ENCODE measurements at regions not wholly inside any gene's neighbourhood (a gene's known extent, or its start where the extent isn't known, plus 50 kb on each side); places are given as distances from the start of the nearest gene placed in this dataset.
"Not testable (repeated sequence)": the region's sequence is repeated elsewhere in the genome, so short reads cannot be mapped to it uniquely, and the experiment has no call there.

DNA sequence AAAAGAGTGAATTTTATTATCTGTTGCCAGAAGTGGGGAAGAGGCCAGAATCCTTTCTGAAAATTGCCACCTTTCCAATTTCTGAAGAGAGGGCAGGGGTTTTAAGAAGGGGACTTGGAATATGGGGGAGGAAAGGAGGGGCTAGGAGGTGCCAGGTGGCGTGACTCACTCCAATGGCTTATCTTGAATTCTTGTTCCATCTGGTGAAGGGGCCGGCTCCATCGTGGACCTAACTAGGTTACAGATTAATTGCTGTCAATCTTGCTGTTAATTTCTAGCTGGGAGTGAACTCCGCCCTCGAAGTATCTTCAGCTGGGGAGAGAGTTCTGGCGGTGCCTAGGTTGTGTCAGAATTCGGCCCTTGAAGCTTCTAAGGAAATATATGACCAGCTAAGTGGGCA is 138.7 kb downstream of the YTHDC2 start:
- DNase-seq: no peak

DNA sequence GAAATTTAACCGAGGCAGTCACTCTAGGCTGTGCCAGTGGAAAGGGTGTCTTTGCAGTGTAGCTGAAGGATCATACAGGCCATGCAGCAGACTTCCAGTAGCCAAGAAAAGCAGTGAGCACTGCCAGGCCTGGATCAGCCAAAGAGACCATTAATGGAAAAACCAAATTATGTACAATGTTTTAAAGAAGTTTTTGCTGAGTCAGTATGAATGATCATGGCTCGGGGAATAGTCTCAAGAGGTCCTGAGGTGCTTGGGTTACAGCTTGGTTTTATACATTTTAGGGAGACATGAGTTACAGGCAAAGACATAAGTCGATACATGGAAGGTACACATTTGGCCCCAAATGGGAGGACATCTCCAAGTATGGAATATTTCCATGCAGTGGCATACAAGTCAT is 141.3 kb downstream of the YTHDC2 start:
- DNase-seq: no peak

DNA sequence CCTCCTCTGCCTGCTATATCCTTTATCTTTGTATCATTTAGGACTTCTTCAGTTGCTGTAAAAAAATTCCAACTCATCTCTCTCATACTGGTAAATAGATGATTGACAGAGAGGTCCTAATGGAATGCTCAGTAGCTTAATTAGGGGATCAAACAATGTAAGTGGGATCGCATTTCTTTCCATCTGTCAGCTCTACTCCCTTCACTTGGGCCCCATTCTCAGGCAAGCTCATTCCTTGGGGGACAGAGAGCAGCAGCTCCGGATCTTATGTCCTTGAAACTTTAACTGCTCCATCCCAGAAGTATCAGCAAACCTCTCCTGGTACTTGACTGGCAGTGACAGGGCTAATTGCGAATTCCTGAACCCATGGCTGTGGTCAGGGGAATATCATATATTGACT is 146.7 kb downstream of the YTHDC2 start:
- no peak for DNase-seq

DNA sequence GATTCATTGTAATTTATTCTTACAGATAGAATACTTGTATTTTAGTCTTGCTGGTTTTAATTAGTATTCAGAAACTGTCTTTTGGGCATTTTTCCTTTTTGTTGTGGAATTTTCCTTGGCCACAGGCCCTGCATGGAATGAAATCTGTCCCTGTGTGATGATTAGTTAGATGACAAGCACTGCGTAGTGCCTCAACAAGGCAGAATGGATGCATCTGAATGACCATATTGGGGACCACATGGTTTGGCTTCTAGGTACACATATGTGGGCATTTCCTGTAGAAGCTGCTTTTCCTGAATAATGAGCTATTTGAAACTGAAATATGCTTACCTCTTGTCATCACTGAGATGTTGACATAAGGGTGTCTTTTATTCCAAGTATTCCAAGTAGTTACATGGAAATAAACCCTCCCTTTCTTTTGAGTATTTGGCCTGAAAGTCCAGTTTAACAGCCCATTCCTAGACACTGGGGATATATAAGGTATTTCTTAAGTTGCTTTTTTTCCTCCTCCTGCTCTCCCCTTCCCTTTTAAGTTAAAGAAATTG is 147.3 kb downstream of the YTHDC2 start:
- DNase-seq: no peak

DNA sequence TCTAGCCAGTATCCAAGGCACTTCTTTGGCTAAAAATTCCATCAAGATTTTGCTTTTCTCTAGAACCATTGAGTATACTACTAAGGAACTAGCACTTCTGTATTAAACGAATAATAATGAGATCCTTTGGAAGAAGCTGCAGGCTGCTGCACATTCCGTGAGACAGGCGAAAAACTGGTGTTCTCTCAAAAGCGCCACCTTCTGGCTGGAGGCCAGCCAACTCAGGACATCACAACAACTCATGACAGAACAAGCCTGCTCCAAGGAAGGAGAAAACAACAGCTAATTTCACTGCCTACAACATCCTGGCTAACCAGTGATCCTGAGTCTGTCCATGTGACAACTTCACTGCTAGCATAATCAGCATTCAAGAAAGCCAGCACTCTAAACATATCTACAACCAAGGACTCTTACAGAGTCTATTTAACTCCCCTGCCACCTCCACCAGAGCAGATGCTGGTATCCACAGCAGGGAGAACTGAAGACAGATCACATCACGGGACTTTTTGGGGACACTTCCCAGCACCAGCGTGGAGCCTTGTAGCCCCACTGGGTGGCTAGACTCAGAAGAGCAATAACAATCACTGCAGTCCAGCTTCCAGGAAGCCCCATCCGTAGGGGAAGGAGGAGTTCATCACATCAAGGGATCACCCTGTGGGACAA is 150.5 kb downstream of the YTHDC2 start:
- peak; percentile 62 for DNase-seq

DNA sequence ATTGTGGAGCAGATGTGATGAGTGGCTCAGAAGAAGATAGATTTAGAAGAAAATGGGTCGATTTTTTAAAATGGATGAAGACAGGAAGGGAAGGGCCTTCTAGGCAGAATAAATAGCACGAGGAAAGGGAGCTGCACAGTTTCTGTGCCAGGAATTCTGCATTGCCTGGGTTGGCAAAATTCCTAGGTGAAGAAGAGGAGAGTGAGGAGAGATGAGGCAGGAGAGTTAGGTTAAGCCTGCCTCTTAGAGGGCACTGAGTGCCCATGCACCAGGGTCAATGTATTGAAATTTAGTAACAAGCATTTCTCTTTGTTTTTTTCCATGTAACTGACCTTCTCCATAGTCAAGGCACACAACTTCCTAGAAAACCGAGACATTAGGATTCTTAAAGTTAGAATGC is 159.5 kb downstream of the YTHDC2 start:
- DNase-seq: no peak

DNA sequence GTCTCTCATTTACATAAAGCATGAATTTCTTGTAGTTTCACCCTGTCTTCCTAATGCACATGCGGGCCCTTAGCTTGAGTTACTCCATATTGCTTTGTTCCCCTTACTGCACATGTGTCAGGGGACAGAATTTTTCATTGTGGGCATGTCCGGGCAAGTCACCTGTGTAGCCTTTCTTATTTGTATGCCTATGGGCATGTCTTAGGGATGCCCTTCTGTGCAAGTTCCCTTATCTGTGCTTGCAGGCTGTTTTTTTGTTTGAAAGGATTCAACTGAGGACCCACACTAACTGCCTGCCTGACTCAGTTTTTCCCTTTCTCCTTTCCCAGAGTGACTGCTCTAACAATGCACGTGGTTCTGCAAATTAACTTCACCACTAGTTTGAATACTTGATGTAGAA is 161.7 kb downstream of the YTHDC2 start:
- peak; percentile 7 for DNase-seq

DNA sequence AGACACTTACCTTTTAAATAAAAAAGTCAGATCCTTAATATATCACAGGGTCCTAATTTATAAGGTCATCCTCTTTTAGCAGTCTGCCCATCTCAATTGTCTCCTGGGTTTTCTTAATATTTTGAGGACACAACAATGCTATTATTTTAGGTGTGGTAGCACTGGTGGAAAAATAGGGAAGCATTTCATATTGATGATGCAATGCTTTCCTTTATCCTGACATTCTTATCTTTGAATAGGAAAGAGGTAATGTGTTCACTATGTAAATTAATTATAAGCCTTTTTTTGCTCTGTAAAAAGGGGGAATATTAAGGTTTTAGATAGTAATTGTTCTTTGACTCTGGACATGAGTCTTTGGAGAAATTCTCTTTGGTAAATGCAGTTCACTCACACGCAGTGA is 164.7 kb downstream of the YTHDC2 start:
- no peak for DNase-seq

DNA sequence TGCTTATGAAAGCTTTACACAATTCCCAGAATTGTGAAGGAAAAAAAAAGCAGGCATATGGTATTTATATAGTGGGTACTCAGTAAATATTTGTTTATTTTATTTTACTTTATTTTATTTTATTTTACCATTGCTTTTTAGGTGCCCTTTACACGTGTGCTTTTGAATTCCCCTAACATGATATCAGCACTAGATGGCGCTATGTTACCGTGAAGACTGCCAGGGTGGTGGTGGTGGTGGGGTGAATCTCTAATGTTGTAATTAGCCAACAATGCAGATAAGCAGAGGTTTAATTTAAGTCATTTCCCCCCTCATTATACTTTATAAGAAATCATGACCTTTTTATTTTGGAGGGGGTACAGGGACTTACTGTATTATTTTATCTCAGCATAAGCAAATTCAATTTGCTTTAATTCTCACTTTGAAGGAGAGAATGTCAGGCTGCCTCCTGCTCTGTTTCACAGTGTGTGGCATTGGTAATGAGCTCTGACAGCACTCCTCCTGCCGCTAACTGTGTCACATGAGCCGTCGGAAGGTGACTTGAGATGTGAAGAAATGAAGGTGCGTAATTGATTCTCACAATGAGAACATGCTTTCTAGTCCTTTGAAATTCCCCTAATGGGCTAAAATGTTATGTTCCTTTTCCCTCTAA is 165.6 kb downstream of the YTHDC2 start:
- peak; percentile 74 for DNase-seq

DNA sequence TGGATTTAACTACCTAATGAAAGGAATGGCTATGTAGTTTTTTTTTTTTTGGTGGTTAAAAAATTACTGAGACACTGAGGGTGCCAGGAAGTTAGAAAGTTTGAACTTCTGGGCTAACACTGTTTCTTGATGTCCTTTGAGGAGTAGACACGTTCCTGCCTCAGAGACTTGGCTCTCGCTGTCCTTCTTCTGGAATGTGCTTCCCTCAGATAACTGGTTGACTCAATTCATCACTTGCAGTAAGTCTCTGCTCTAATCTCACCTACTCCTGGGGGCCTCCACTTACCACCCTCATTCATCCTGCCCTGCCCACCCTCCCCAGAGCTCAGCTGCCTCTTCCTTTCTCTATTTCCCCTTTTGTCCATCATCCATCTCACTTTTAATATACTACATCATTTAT is 167.0 kb downstream of the YTHDC2 start:
- no peak for DNase-seq

DNA sequence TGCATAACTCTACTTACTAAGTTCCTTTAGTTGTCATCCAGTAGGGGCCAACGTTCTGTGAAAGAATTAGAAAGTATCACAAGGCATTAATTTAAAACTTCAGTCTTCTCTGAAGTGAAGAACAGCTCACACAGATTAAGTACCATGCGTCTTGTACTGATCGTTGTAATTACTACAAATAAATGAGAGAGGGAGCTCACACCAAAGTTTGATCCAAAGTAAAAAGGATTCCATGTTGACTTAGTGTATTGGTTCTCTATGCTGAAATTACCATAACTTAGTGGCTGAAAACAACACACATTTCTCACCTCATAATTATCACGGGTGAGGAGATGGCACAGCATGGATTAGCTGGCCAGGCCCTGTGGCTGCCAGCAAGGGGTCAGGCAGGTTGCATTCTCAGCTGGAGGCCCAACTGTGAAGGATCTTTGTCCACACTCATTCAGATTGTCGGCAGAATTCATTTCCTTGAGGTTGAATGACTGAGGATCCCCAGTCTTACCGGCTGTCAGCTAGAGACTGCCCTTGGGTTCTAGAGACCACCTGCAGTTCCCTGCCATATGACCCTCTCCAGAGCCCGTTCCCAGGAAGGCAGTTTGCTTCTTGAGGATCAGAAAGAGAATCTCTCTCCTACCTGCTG is 169.1 kb downstream of the YTHDC2 start:
- no peak for DNase-seq

DNA sequence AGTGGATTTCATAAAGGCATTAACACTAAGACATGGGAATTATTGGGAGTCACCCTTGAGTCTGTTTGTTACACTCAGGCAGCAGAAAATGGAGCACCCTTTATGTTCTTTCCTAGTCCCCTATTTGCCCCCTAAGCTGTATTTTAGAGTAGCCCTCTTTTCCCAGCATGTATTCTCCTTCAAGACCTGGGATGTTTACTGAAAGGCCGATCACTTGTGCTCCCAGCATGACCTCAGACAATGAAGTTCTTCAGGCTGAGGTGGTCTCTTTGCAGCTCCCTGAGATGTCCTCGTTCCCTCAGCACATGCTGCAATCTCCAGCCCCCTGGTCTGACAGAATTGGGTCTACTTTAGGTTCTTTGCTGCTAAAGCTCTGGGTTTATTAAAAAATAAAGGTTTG is 169.7 kb downstream of the YTHDC2 start:
- no peak for DNase-seq

DNA sequence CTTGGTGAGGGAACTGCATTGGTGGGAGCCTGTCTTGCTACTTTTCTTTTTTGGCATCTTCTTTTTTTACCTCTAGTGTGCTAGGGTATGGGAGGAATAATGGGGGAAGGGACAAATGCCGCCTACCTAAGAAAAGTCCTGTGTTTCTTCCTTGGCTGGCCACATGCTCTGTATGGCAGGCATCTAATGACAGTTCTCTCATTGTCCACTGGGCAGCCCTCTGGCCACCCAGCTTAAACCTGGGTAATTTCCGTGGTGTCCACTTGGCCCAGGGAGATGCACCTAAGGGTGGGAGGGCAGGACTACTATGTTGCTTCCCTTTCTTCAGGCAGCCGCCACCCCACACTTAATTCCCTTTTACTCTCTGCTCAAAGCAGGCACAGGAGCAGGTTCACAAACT is 173.1 kb downstream of the YTHDC2 start:
- DNase-seq: no peak

DNA sequence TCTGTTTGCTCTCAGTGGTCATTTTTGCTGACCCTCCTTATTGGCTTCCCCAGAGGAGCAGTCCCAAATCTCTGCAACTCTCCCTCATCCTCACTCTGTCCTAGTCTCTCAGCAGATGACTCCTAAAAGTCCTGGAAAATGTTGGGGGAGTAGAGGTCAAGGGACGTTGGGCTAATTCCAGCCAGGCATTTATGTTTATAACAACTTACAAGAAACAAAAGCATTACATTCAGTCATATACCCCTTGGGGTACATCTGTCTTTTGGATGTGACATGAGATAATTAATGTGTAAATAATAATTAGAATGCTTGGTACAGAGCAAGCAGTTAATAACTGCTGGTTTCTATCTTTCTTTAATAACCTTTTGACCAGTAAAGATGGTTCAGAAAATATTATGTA is 176.2 kb downstream of the YTHDC2 start:
- no peak for DNase-seq

DNA sequence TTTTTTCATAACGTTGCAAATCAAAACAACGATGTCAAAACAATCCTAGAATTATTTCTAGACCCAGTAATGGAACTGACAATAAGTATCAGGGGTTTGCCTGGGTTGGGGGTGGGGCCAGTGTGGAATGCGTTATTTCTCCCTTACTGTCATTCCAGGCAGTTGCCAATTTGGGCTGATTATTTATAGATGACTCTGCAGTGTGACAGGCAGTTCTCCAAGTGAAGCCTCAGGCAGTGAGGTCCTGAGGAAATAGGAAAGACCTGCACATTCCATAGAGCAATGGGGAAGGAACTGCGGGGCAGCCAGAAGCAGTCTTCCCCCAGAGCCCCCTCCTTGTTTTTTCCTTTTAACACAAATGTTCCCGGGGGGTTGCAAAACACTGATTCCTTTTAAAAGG is 179.0 kb downstream of the YTHDC2 start:
- DNase-seq: no peak

DNA sequence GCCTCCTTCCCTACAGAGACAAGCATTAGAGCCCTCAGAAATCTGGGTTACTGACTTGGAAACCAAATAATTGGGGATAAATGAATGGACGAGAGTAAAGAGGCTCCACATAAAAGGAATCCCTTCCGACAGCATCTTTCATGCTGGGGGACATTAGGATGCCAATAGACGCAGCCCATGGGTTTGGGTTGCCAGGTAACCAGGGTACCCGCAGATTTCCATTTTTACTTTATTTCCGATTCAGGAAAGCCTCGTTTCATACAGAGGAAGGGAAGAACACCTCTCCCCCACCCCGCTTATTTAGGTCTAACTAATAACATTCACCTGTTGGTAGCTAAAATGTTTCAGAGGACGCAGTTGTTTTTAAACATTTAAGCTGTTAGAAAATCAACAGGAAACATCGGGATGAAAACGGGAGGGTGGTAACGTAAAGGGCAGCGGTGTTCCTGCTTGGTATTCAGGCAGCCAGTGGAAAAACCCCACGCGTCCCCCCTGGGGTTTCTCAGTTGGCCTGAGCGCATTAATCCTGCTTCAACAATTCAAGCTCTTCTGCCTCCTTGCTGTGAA is 179.5 kb downstream of the YTHDC2 start:
- no peak for DNase-seq

DNA sequence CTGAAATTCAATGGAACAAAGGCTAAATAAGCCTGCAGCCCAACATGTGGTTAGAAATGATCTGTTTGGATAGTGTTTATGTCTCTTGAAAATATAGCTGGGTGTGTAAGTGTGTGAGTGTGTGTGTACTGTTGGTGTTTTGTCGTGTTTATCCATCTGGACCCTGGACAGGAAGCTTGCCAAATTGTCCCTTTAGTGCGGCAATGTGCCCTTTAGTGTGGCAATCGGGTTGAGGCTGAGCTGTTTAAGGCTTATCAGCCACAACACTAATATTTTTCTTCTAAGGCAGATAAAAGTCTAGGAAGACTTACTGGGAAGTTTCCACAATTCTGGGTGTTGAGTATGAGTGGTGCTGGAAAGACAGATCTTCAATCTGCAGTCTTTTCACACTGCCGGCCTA is 180.2 kb downstream of the YTHDC2 start:
- no peak for DNase-seq

DNA sequence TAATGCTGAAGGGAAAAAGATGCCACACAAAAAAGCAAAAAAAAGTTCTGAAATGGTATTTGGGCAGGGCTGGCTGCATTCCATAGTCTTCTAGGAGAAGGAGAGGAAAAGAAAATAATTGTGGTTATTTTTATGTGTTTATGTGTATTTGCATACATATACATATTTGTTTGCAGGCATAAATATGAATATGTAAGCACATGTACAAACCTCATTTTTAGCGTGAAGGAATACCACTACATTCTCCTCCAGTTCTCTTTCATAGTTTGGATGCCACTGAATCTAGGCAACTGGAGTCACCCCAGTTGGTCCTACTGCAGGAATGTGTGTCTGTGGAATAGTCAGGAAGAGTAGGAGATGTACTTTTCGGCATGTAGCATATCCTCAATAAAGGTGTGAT is 181.1 kb downstream of the YTHDC2 start:
- DNase-seq: no peak

DNA sequence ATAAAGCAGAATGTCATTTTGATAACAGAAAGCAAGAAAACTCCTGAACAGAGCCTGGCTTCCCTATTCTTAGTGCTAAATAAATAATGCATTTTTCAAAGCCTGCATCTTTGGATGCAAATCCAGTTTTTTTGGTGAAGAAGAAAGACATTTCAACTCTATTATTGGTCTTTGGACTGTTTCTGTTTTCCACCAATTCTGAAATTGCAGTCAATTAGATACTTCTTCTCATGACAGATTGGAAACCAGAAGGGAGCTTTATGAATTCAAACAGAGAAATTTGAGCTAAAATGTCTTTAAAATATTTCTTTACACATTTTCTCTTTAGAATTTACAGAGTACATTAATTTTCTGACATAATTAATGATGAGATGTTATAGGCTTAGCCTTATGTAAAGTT is 189.8 kb downstream of the YTHDC2 start:
- DNase-seq: no peak

DNA sequence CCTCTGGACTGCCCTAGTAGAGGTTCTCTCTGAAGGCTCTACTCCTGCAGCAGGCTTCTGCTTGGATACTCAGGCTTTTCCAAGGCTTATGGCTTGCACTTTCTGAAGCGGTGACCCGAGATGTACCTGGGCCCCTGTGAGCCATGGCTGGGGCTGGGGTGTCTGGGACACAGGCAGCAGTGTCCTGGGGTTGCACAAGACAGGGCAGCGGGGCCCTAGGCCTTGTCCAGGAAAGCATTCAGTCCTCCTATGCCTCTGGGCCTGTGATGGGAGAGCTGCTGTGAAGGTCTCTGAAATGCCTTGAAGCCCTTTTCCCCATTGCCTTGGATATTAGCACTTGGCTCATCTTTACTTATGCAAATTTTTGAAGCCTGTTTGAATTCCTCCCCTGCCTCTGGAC is 192.2 kb downstream of the YTHDC2 start:
- DNase-seq: no peak

DNA sequence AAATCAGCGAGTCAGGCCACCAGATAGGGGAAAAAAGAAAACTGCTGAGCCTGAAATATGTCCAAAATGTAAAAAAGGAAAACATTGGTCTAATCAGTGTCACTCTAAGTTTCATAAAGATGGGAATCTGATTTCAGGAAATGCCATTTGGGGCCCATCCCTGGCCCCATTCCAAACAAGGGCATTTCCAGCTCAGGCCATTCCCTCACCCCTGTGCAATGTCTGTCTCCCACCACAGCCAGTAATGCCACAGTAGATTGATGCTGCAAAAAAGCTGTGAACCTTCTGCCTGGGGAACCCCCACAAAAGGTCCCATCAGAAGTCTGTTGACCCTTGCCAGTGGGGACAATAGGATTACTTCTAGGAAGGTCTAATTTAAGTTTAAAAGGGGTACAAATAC is 199.6 kb downstream of the YTHDC2 start:
- no peak for DNase-seq

DNA sequence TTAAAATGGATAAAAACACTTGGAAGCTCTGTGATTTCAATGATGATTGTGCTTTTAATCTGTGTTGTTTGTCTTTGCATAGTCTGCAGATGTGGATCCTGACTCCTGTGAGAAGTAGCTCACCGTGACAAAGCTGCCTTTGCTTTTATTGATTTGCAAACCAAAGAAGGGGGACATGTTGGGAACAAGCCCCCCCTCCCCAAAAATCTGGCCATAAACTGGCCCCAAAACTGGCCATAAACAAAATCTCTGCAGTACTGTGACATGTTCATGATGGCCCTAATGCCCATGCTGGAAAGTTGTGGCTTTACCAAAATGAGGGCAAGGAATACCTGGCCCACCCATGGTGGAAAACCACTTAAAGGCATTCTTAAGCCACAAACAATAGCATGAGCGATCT is 202.4 kb downstream of the YTHDC2 start:
- not testable (repeated sequence) for DNase-seq

DNA sequence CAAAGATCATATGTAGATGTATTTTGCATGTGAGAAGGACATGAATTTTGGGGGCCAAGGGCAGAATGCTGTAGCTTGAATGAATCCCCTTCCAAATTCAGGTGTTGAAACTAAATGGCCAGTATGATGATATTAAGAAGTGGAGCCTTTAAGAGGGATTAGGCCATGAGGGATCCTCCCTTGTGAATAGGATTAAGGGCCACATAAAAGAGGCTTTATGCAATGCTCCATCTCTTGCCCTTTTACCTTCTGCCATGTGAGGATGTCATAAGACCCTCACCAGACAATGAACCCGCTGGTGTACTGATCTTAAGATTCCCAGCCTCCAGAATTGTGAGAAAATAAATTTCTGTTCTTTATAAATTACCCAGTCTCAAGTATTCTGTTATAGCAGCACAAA is 206.1 kb downstream of the YTHDC2 start:
- no peak for DNase-seq

DNA sequence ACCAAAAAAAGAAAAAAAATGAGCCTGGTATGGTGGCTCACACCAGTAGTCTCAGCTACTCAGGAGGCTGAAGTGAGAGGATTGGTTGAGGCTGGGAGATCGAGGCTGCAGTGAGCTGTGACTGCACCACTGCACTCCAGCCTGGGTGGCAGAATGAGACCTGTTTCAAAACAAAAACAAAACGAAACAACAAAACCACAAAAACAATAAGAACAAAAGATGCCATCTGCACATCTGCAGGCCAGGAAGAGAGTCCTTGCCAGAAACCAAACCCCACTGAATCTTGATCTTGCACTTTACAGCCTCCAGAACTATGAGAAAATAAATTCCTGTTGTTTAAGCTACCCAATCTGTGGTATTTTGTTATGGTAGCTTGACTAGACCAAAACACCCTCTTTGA is 207.7 kb downstream of the YTHDC2 start:
- no peak for DNase-seq
